GM21825 (cell line): ENCODE measurements at regions not wholly inside any gene's neighbourhood (a gene's known extent, or its start where the extent isn't known, plus 50 kb on each side); places are given as distances from the start of the nearest gene placed in this dataset.
"Not testable (repeated sequence)": the region's sequence is repeated elsewhere in the genome, so short reads cannot be mapped to it uniquely, and the experiment has no call there.

Experiments
- ATAC-seq: cut with Tn5 transposase; IDR thresholded peaks from one replicate; pipeline ENCODE4 v1.9.1; 2021; ENCODE audit warnings: mild to moderate bottlenecking, moderate library complexity; ENCODE audit not compliant: unreplicated experiment

DNA sequence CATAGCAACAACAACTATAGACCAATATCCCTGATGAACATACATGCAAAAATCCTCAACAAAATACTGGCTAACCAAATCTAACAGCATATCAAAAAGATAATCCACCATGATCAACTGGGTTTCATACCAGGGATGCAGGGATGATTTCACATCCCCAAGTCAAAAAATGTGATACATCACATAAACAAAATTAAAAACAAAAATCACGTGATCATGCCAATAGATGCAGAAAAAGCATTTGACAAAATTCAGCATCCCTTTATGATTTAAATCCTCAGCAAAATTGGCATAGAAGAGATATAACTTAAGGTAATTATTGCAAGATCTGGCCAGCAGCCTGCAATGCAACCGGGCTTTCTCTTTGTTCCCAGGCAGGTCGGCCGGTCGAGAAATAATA, 735.1 kb upstream of the SGO1 start:
- ATAC-seq: not testable (repeated sequence)

DNA sequence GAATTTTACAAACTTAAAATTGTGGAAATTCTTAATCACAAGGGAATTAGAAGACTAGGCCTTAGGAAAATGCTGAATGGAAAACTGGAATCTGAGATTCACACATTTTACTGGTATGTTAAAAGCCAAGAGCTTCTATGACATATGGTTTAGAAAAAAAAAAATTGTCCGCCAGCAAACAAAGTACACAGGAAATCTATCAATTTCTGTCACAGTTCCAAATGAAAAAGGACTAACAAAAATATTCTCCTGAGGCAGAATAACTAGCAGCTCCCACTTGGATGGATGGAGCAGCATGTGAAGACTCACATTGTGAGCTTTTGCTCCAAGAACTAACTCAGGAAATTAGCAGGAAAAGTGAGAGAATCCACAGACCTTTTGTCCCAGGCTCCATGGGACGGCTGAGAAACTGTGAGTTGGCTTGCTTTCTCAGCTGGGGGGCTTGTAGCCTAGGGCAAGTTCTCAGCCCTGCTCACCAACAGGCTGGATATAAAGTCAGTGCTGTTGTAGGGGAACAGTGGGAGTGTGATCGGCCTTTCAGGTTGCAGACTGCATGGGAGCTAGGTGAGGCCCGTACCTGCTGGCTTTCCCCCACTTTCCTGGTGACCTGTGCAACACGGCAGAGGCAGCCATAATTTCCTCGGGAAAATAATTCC, 731.1 kb upstream of the SGO1 start:
- no peak for ATAC-seq

DNA sequence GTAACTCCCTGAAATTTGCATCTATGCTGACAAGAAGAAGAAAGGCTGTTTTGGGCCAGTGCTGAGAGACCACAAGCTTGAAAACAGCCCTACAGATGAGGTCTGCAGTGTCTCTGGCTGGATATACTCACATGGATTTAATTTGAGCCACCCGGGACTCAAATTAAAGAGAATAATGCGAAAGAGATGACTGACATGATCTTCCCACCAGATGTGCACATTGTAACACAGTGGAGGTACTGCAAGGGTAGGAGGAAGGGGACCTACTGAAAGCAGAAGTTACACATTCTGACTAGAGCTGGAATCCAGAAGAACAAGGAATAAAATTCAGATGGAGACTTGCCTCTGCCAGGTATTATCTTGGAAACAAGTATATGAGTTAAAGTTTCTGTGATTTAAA, 728.3 kb upstream of the SGO1 start:
- no peak for ATAC-seq

DNA sequence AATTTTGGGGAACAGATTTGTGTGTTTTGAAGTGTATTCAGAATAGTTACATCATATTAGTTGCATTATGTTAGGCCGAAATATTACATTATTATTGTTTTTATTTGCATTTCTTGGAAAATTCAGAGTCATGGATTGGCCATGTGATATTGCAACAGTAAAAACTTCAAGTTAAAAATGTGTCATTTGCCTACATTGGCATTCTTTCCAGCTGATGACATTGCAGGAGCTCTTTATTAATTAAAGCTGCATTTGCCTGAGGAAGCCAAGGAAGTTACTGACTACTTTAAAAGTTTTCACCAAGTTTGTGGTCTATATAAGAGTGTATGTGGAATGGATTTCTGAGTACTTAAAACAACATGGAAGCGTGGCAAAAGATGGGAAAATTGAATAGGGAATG, 726.4 kb upstream of the SGO1 start:
- no peak for ATAC-seq

DNA sequence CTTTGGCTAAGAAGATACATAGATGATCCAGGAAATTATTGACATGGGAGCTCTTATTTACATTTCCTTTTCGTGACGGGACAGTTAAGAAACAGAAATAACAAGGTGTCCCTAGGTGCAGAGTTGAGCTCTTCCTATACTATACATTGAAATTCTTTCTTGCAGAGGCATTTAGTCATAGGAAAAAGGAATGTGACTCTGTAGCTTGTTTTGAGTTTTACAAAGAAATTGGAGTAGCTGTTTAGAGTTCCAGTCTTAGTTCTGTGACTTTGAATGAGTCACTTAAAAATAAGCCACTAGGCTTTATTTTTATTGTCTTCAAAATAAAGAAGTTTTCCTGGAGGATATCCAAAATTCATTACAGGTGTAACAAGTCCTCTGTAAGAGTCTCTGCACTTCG, 723.5 kb upstream of the SGO1 start:
- no peak for ATAC-seq

DNA sequence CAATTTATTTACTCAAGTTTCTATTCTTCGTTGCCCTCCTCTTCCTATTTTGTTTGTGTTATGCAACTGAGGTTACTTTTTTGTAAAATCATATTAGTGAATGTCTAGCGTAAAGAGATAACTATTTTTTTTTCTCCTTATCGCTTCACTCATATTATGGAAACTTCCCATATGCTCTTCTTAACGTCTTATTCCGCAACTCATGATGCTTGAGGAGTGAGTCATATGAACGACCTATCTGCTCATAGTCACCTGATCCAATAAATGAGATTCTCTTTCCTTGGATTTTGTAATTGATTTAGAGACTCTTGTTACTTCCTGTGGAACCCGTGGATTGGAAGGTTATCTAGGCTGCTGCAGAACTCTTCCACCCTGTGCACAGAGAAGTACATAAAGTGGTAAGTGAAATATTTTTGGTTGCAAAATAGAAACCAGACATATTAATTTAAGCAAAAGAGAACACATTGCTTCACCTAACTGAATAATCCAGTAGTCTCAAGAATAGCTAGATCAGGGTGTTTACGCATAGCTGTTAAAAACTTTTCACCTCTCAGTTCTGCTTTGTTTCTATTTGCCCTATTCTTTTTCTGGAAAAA, 719.3 kb upstream of the SGO1 start:
- ATAC-seq: no peak

DNA sequence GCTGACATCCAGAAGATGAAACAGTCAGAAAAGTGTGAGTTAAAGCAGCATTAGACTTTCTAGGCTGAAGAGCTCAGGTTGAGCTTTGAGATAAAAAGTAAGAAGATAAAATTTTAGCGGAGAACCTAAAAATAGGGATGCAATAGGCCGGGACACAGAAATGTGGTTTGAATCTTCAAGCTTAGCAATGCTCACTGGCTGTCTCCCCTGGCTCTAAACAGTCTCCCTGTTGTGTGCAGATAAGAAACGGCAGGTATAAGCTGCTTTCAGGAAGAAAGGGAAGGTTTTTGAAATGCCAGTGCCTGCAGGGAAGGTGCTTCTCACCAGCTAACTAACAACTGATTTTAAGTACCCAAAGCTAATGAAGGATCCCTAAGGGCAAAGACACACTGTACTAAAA, 718.7 kb upstream of the SGO1 start:
- ATAC-seq: no peak

DNA sequence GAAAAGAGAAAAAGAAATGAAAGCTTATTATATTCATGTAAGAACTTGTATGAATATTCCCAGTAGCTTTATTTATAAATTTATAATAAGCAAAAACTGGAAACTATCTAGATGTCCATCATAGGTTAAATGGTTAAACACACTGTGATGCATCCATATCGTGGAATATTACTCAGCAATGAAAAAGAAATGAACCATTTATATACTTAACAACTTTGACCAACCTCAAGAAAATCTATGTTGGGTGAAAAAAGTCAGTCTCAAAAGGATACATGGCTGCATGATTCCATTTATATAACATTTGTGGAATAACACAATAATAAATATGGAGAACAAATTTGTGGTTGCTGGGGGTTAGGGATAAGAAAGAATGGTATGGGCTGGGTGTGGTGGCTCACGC, 713.0 kb upstream of the SGO1 start:
- no peak for ATAC-seq

DNA sequence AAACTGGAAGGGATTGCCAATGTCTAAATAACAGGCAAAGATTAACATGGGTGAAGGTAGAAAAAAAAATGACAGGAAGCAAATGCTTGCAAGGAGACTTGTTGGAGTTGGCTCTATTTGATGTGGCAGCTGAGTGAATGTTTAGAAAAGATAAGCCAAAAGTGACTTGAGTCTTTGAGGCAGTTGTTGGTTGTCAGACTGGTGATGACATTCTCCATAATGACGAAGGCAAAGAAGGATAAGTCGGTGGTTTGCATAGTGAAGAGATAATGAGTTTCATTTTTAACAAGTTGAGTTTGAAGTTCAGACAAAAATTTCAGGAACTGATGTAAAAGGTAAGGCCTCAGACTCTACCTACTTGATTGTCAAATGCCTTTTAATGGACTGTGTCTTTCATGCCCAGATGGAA, 704.1 kb upstream of the SGO1 start:
- no peak for ATAC-seq

DNA sequence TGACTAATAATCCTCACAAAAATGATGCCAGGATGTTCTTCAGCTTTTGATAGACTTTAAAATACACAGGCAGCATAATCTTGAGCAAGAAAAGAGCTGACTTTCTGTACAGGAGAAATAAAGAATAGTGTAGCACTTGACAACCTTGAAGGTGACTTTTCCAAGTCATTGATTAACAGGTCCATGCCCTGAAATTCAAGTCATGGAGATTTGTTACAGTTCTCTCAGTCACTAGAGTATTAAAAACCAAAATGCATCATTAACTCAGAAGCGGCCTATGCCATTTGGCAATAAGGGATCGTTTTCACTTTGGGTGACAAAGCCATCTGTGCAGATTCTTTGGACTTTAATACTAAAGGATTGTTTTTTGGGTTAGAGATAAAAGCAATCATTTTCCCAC, 692.7 kb upstream of the SGO1 start:
- ATAC-seq: no peak

DNA sequence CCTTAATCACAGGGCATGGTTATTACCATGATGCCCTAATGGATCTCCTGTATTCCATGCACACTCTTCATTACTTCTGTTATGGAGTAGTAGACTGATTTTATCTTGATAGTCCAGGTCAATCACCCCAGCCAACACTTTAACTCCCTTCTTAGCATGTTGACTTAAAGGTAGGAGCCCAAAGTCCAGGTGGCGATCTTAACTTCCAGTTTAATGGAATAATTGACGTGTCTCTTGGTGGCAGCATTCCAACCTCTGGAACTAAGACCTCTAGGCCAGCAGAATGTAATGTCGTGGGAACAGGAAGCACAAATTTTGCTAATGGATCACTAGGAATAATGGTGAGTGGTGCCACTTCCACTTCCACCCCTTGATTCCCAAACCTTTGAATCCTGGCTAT, 687.2 kb upstream of the SGO1 start:
- no peak for ATAC-seq

DNA sequence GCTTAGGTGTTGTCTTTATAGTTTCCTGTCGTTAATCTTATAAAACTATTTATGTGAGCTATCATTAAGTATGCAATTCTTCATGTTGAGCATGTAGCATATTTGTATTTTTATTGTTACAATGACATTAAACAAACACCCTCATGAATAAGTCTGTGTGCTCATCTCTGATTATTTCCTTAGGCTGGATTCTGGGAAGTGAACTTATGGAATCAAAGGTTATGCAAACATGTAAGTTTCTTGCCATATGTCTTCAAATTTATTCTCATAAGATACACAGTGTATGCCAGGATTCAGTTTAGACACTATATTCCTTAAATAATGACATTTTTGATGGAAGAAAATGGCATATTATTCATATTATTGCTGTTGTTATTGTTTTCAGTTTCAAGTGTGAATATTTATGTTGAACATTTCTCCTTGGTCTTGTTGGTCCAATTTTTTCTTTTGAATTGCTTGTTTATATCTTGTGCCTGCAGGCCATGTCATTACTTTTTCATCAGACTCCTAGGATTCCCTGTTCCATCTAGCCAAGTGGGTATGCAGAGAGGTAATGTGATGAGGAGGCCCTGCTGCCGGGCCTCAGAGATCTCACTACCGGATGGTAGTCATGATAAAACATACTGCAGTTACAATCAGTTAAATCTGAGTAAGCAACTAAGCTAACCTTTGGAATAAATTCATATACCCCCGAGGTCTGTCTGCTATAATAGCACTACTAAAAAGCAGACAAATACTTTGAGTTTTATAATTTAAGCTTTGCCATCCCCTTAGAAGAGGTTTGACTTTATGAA, 684.3 kb upstream of the SGO1 start:
- ATAC-seq: no peak

DNA sequence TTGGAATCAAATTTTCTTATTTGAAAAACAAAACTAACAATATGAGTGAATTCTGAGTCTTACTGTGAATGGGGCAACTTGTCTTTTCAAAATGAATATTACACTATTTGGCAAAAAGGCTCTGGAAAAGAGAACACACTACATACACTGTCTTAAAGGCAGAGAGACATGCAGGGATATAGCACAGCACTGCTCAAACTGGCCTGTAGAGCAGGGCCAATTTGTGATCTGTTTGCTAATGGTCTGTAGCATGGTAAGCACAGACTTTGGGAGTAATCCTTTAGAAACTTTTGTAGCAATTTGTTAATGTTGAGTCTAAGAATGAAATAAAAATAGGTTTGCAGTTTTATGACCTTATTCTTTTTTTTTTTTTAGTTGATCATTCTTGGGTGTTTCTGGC, 679.8 kb upstream of the SGO1 start:
- ATAC-seq: no peak

DNA sequence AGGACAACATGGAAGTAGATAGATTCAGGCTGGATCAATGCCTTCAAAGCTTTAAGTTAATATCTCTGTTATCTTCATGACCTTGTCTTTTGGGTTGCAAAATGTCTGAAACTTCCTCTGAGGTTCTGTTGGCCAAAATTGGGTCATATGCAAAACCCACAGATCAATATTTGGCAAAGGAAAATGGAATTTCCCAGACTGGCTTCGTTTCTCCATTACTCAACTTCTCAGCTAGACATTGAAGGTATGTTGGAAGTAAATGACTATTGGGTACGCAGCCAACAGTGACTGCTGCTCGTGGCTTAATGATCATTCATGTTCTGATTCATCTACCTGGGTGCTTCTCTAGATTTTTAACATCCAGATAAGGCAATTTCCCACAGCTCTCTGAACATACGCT, 675.4 kb upstream of the SGO1 start:
- no peak for ATAC-seq

DNA sequence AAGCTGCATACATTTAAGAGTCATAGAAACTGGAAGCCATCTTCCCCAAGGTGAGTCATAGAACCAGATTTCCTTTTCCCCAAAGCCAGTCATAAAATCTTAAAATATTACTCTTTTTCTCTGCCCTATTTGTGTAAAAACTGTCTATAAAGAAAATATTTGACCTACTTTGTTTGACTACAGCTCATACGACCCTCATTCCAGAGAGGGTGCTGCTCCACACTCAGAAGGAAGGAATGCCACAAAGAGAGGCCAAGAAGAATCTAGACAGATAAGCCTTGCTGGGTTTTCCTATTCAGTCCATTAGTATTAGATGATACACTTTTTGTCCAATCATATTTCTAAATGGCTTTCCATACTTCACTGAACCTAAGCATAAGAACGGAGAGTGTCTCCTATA, 671.6 kb upstream of the SGO1 start:
- no peak for ATAC-seq

DNA sequence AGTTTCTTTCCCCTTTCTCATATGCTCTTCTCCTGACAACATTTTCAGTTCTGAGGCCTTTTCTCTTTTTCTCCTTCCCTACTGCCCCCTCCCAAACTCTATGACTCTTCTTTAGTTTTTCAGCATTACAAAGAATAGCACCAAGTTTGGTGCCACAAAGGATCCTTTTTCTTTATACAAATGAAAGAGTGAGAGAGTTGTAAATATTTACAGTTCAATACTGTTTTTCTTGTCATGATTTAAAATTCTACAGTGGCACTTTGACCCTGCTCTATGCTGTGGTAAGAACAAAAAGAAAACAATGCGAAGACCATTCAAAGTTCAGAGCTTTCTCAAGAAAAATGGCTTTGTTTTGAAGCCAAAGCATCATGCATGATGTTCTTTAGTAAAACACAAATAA, 667.9 kb upstream of the SGO1 start:
- no peak for ATAC-seq

DNA sequence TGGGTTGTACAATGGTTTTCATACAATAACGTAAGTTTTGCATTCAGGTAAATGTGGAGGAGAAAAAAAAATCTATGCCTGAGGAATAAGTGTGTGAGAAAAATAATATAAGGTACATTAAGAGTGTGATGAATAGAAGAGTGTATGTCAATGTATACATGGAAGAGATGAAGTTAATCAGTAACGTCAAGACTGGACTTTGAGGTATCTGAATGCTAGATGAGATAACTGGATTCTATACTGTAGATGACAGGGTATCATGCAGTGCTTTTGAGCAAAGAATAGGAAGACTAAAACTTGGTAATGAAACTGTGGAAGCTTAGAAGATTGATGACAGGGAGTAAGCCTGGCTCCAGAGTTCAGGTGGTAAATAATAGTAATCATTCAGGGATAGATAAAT, 666.7 kb upstream of the SGO1 start:
- no peak for ATAC-seq

DNA sequence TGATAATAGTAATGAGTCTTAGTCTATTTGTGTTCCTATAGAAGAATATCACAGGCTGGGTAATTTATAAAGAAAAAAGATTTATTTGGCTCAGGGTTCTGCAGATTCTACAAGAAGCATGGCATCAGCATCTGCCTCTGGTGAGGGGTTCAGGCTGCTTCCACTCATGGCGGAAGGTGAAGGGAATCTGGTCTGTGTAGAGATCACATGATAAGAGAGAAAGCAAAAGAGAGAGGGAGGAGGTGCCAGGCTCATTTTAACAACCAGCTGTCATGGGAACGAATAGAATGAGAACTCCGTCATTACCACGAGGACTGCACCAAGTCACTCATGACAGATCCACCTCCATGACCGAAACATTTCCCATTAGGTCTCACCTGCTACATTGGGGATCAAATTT, 664.0 kb upstream of the SGO1 start:
- no peak for ATAC-seq

DNA sequence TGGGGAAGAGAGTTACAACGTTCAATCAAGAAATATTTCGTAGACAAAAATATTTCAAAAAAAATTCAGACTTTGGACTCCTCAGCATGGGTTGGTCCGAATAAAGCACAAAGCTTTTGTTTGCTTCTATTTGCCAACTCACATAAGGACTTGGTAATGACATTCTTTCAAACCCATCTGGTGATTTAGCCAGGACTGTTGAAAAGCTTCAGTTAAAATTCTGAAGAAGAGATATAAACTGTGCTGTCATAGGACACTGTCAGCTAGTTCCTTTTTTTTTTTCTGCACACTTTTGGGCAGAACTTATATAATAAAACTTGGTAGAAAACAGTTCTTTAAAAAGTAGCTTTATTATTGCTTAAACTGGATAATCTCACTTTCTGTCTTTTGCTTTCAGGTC, 660.8 kb upstream of the SGO1 start:
- ATAC-seq: no peak

DNA sequence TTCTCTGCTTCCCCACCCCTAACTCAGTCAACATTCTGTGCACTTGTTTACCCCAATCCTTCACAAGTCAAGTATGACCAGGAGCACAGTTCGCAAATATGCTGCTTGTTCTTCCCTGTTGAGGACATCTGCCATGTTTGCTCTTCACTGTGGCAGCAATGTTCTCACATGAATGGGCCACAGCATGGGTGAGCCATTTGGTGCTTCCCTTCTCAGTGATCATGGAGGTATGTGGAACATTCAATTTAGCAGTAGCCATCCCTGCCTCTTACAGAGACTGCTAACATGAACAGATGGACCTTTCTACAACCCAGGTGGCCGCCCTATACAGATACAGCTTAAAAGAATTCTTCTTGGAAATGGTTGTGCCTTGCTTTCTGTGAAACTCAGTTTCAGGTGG, 660.1 kb upstream of the SGO1 start:
- ATAC-seq: no peak

DNA sequence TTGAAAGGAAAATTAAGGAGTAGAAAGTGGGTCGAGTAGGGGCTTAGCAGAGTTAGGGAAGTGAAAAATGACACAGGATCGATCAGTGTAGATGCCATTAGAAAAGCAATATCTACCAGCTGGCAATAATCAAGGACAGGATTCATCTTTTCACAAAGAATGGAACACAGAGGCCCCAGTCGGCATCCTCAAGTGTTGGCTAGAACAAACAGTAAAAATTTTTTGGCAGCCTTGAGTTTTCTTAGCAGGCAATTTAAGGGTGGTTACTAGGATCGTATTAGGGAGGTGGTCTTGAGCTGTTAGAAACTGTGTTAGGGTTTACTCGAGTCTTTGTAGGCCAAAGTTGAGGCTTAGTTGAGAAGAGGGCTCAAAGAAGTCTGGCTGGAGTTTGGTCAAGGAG, 658.8 kb upstream of the SGO1 start:
- no peak for ATAC-seq
